Heart left ventricle (tissue), 16 donors: ENCODE measurements at regions not wholly inside any gene's neighbourhood (a gene's known extent, or its start where the extent isn't known, plus 50 kb on each side); places are given as distances from the start of the nearest gene placed in this dataset.

Source experiments
- ATAC-seq, 4 donors: fragments of 200-7000 bp; cut with Tn5 transposase; one replicate each; pipeline ENCODE4 v1.9.1; 2020 to 2022; ENCODE audit warnings: moderate library complexity in 4 of 4, mild to moderate bottlenecking in 3 of 4, moderate number of reproducible peaks in 1 of 4
- DNase-seq, 5 donors: peaks; one replicate each; pipeline ENCODE4 v3.0.0-alpha.2; 2020
- H3K27ac ChIP-seq, 12 donors: fragments of 200-600 bp; sonication (generic) in 4 of 12; one replicate each; pipeline versions ENCODE4 v1.5.0 to v1.8.0; 2016 to 2022; ENCODE audit warnings: mild to moderate bottlenecking in 2 of 12
- H3K27me3 ChIP-seq, 9 donors: fragments of 200-600 bp; sonication (generic) in 2 of 9; one replicate each; pipeline versions ENCODE4 v1.5.1 to v1.8.0; 2016 to 2022; ENCODE audit warnings: mild to moderate bottlenecking in 3 of 9
- H3K36me3 ChIP-seq, 9 donors: fragments of 200-600 bp; sonication (generic) in 2 of 9; one replicate each; pipeline versions ENCODE4 v1.5.0 to v1.8.0; 2018 to 2022; ENCODE audit warnings: mild to moderate bottlenecking in 2 of 9
- H3K4me1 ChIP-seq, 12 donors: fragments of 200-600 bp; sonication (generic) in 4 of 12; one replicate each; pipeline versions ENCODE4 v1.5.0 to v1.8.0; 2016 to 2022; ENCODE audit warnings: mild to moderate bottlenecking in 3 of 12
- H3K4me3 ChIP-seq, 12 donors: fragments of 200-600 bp; sonication (generic) in 4 of 12; one replicate each; pipeline versions ENCODE4 v1.5.0 to v1.8.0; 2017 to 2022; ENCODE audit warnings: mild to moderate bottlenecking in 9 of 12, moderate library complexity in 4 of 12
- H3K9me3 ChIP-seq, 12 donors: fragments of 200-600 bp; sonication (generic) in 4 of 12; one replicate each; pipeline versions ENCODE4 v1.5.0 to v1.8.0; 2016 to 2022; ENCODE audit warnings: mild to moderate bottlenecking in 1 of 12
- CTCF ChIP-seq, 12 donors: fragments of 200-600 bp; sonication (generic) in 4 of 12; IDR thresholded peaks; one replicate each; pipeline versions ENCODE4 v1.5.0 to v1.8.0; 2018 to 2022; ENCODE audit warnings: antibody characterized with exemption in 12 of 12, mild to moderate bottlenecking in 5 of 12
- POLR2A ChIP-seq, 2 donors: fragments of 450-650 bp; IDR thresholded peaks; one replicate each; pipeline ENCODE4 v1.6.1; 2017; ENCODE audit warnings: antibody characterized with exemption in 2 of 2, mild to moderate bottlenecking in 2 of 2, moderate library complexity in 2 of 2
- WGBS, 4 donors: extraction: QIAGEN DNeasy Blood & Tissue Kit in 2 of 4; methylation state at CpG; one replicate each; pipeline versions ENCODE4 v1.1.5 to v1.1.7; 2013 to 2018; 5-methylcytosine and 5-hydroxymethylcytosine counted together
- intact Hi-C, 10 donors: fragments of 100-400 bp; cut with DNase I; formaldehyde crosslinking; loops; one replicate each; pipeline versions ENCODE4 v1.11.1 to v1.14.2; 2022
- donor health status: ischemic (EF 13 %, LVEDD 7.1; RV severe dilation, severe dysfunction).
- donor health status: healthy with polysubstance abuse.
- donor health status: DM: no; HTN: yes; CAD: no.
- donor health status: DM: no; HTN: no; CAD: no.
- donor health status: ischemic (EF 25% LVEDD 6.9; RV normal size, moderate dysfunction).
- donor health status: ischemic (EF 25% LVEDD 5.7; RV mildly dilated, moderate dysfunction).
- donor health status: healthy.
- donor health status: DM: yes; HTN: yes; CAD: no.
- donor health status: ischemic (EF 35%, LVEDD 5.7; RV mildly dilated, moderate dysfunction).
- donor health status: nonischemic (EF 11% LVEDD 7.7; RV severe dilation, severe dysfunction).
- donor health status: DM: yes; HTN: yes; CAD: no.
- donor health status: PGD.
- donor health status: ischemic (EF 29% LVEDD 5.4; RV normal size, mild dysfunction).
- donor health status: nonischemic (EF 23%, LVEDD 6.1; RV moderate dilation, normal function).

- H3K27me3 ChIP-seq = peaks cover 0 to 41% (median 13%) of the 10 kb centered on the region in 9 donors
- peak; percentile 23 to 75 (median 73) for ATAC-seq
- H3K36me3 ChIP-seq = no peaks in the 10 kb centered on the region
- no peak for TF ChIP-seq POLR2A (IDR thresholded peaks at IDR 0.05)
- TF ChIP-seq CTCF (IDR thresholded peaks at IDR 0.05) = peak; percentile 62 to 91 (median 82)
- H3K9me3 ChIP-seq = no peaks in the 10 kb centered on the region
- DNase-seq = peak; percentile 35 to 72 (median 46)
- peaks cover 0 to 19% (median 6%) of the 10 kb centered on the region in 12 donors for H3K4me1 ChIP-seq
- intact Hi-C loops = loop anchor here in 6 of 10 donors (5.0 to 10.0 kb wide), 5 partner anchors 352 to 892 kb away; no protein-coding TSS in a partner anchor
- H3K27ac ChIP-seq = no peak overlapping the region
- 19 to 24% (median 21%) methylated on average over 30 of the region's 30 CpGs for WGBS, 4 donors
- H3K4me3 ChIP-seq = no peak overlapping the region
Observed at GRCh38 chr7:131692131-131692960, 135.9 kb upstream of the PODXL start.

DNA sequence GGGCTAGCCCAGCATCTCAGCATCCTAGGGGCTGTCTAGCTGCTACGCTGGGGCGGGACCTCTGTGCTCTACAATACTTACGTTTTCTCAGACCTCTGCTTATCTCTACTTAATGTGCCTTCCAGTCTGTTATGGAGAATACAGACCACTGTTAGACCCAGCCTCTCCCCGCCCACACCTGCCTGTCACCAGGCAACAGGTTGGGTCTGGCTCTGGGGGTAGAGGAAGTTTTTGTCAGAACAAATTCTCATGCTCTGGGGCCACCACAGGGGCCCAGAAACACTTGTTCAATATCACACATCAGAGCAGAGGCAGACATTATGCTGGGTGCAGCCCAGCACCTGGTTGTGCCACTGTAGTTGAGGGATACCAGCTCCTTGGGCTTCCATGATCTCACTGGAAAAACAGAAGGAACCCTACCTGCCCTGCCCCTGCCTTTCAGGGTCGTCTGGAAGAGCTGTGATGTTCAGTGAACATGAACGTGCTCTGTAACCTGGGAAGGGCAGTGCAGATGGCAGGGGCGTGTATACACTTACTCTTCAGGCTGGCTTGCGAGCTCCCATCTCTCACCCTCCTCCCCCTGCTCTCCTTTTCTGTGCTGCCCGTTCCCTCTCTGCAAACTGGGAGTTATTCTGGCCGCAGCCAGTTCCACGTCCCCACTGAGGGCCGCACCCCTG lies 135.2 kb upstream of the PODXL start:
- intact Hi-C loops = loop anchor here in 6 of 10 donors (5.0 to 10.0 kb wide), 5 partner anchors 353 to 893 kb away; no protein-coding TSS in a partner anchor
- peaks cover 0 to 19% (median 6%) of the 10 kb centered on the region in 12 donors for H3K4me1 ChIP-seq
- DNase-seq (no peak), ATAC-seq (no peak)
- H3K9me3 ChIP-seq = no peaks in the 10 kb centered on the region
- H3K36me3 ChIP-seq = no peaks in the 10 kb centered on the region
- TF ChIP-seq CTCF (IDR thresholded peaks at IDR 0.05) (no peak), POLR2A (IDR thresholded peaks at IDR 0.05) (no peak)
- peaks cover 0 to 41% (median 13%) of the 10 kb centered on the region in 9 donors for H3K27me3 ChIP-seq
- no peak overlapping the region for H3K4me3 ChIP-seq
- H3K27ac ChIP-seq = no peak overlapping the region
- 42 to 47% (median 44%) methylated on average over 11 to 12 of the region's 12 CpGs for WGBS, 4 donors

GRCh38 chr7:131690441-131690840 lies 134.0 kb upstream of the PODXL start:
- TF ChIP-seq POLR2A (IDR thresholded peaks at IDR 0.05) (no peak), CTCF (IDR thresholded peaks at IDR 0.05) (no peak)
- intact Hi-C loops = loop anchor here in 6 of 10 donors (5.0 to 10.0 kb wide), 5 partner anchors 354 to 894 kb away; no protein-coding TSS in a partner anchor
- peaks cover 0 to 19% (median 6%) of the 10 kb centered on the region in 12 donors for H3K4me1 ChIP-seq
- H3K36me3 ChIP-seq = no peaks in the 10 kb centered on the region
- peaks cover 0 to 41% (median 13%) of the 10 kb centered on the region in 9 donors for H3K27me3 ChIP-seq
- no peaks in the 10 kb centered on the region for H3K9me3 ChIP-seq
- ATAC-seq = no peak
- no peak for DNase-seq
- no peak overlapping the region for H3K27ac ChIP-seq
- no peak overlapping the region for H3K4me3 ChIP-seq
- 72 to 74% (median 73%) methylated on average over 12 of the region's 12 CpGs for WGBS, 4 donors
